Activated CD8-positive, alpha-beta T cell treated with anti-CD3 and anti-CD28 coated beads for 36 hours (primary cell): ENCODE measurements at regions not wholly inside any gene's neighbourhood (a gene's known extent, or its start where the extent isn't known, plus 50 kb on each side); places are given as distances from the start of the nearest gene placed in this dataset.
A peak's percentile ranks its signal among the peaks of the same experiment; 100 is the strongest.

Experiments used
- ATAC-seq: fragments of 200-7000 bp; cut with Tn5 transposase; one replicate; pipeline ENCODE4 v1.10.0; 2021; ENCODE audit warnings: mild to moderate bottlenecking, moderate library complexity
- CTCF ChIA-PET: fragments of 350-600 bp; sonication (Branson Sonifier 250); formaldehyde crosslinking; loops from one replicate; lab custom pipeline; 2021; ENCODE audit warnings: antibody characterized with exemption; lab: Charles Lee
- POLR2A ChIA-PET: fragments of 350-600 bp; sonication (Branson Sonifier 250); formaldehyde crosslinking; loops from one replicate; lab custom pipeline; 2021; ENCODE audit warnings: antibody characterized with exemption; lab: Charles Lee
- DNase-seq: peaks from one replicate; pipeline ENCODE4 v3.0.0-alpha.2; 2020
- H3K27ac Mint-ChIP-seq: one replicate; pipeline ENCODE4 v1.8.0; 2021; ENCODE audit warnings: mild to moderate bottlenecking, mixed read lengths
- H3K27me3 Mint-ChIP-seq: one replicate; pipeline ENCODE4 v1.8.0; 2021; ENCODE audit warnings: mixed read lengths
- H3K36me3 Mint-ChIP-seq: one replicate; pipeline ENCODE4 v1.8.0; 2021; ENCODE audit warnings: low read depth, mixed read lengths
- H3K4me1 Mint-ChIP-seq: one replicate; pipeline ENCODE4 v1.8.0; 2021; ENCODE audit warnings: low read depth, mixed read lengths
- H3K4me3 Mint-ChIP-seq: one replicate; pipeline ENCODE4 v1.8.0; 2021; ENCODE audit warnings: mild to moderate bottlenecking, moderate library complexity, mixed read lengths
- H3K9me3 Mint-ChIP-seq: one replicate; pipeline ENCODE4 v1.8.0; 2021; ENCODE audit warnings: mixed read lengths
- CTCF ChIP-seq: fragments of 200-600 bp; IDR thresholded peaks from one replicate; pipeline ENCODE4 v1.8.0; 2022; ENCODE audit warnings: antibody characterized with exemption, mild to moderate bottlenecking
- intact Hi-C: fragments of 100-400 bp; cut with micrococcal nuclease; formaldehyde crosslinking; loops from one replicate; pipeline ENCODE4 v1.10.0; 2022

GRCh38 chr15:60070838-60071493 is 66.9 kb downstream of the FOXB1 start:
- DNase-seq = no peak
- ChIA-PET CTCF (interaction anchor here (0.7 to 1.1 kb wide), 4 partner anchors 8 to 153 kb away, joined by 3 to 4 read pairs (median 3); no protein-coding TSS in a partner anchor), POLR2A (interaction anchor here (0.7 to 1.2 kb wide), 3 partner anchors 73 to 260 kb away, joined by 3 read pairs; no protein-coding TSS in a partner anchor)
- no peak for TF ChIP-seq CTCF
- H3K4me1 Mint-ChIP-seq = peaks cover 23% of the 10 kb centered on the region
- no peaks in the 10 kb centered on the region for H3K9me3 Mint-ChIP-seq
- intact Hi-C loops = no loop called here
- no peak overlapping the region for H3K4me3 Mint-ChIP-seq
- no peak for ATAC-seq
- no peak overlapping the region for H3K27ac Mint-ChIP-seq
- H3K36me3 Mint-ChIP-seq = no peaks in the 10 kb centered on the region
- H3K27me3 Mint-ChIP-seq = peaks cover 6% of the 10 kb centered on the region

- Mint-ChIP-seq H3K4me1 (peaks cover 43% of the 10 kb centered on the region), H3K36me3 (no peaks in the 10 kb centered on the region), H3K4me3 (no peak overlapping the region), H3K27me3 (peaks cover 4% of the 10 kb centered on the region), H3K9me3 (no peaks in the 10 kb centered on the region), H3K27ac (no peak overlapping the region)
- no peak for ATAC-seq
- CTCF ChIA-PET = no interaction called here
- POLR2A ChIA-PET = no interaction called here
- no peak for TF ChIP-seq CTCF
- intact Hi-C loops = no loop called here
- DNase-seq = no peak
Observed at GRCh38 chr15:60072826-60073465, 68.8 kb downstream of the FOXB1 start.

- Mint-ChIP-seq H3K27me3 (peaks cover 4% of the 10 kb centered on the region), H3K9me3 (no peaks in the 10 kb centered on the region), H3K4me1 (peaks cover 47% of the 10 kb centered on the region), H3K36me3 (no peaks in the 10 kb centered on the region), H3K27ac (no peak overlapping the region), H3K4me3 (no peak overlapping the region)
- no peak for ATAC-seq
- intact Hi-C loops = no loop called here
- CTCF ChIA-PET = no interaction called here
- DNase-seq = no peak
- no peak for TF ChIP-seq CTCF
- POLR2A ChIA-PET = no interaction called here
Observed at GRCh38 chr15:60073466-60073840, 69.3 kb downstream of the FOXB1 start.

GRCh38 chr15:60074181-60074885 is 70.2 kb downstream of the FOXB1 start:
- ATAC-seq (no peak), DNase-seq (peak; percentile 15)
- POLR2A ChIA-PET = interaction anchor here (1.4 kb wide), 1 partner anchor 14 kb away, joined by 3 read pairs; no protein-coding TSS in a partner anchor

More at GRCh38 chr15:60074181-60074885, 70.2 kb downstream of the FOXB1 start:
- H3K27me3 Mint-ChIP-seq = peaks cover 4% of the 10 kb centered on the region
- CTCF ChIA-PET = no interaction called here
- no peak overlapping the region for H3K4me3 Mint-ChIP-seq
- peak overlapping the region; percentile 22 for H3K27ac Mint-ChIP-seq
- no peak for TF ChIP-seq CTCF
- no peaks in the 10 kb centered on the region for H3K36me3 Mint-ChIP-seq
- H3K9me3 Mint-ChIP-seq = no peaks in the 10 kb centered on the region
- intact Hi-C loops = no loop called here
- peaks cover 50% of the 10 kb centered on the region for H3K4me1 Mint-ChIP-seq
